ENCODE measurements at regions not wholly inside any gene's neighbourhood (a gene's known extent, or its start where the extent isn't known, plus 50 kb on each side); places are given as distances from the start of the nearest gene placed in this dataset.

DNA sequence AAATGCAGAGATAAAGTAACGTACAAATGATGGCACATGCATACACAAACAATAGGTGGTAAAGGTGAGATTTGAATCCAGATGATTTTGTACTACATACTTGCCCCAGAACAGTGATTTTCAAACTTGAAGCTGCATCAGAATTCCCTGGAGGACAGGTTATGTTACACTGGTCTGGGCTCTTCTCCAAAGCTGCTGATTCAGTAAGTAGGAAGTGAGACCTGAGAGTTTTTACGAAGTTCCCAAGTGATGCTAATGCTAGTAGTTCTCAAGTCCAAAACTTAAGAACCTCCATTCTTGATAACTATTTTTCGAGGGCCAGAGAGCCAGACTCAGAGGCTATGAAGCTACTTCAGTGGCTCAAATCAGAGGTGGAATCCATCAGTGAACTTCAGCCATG lies 159.0 kb upstream of the POM121L12 start:
- Histone ChIP-seq H3K4me3 (ENCODE audit: low read length) (no peak overlapping the region), H3K4me1 (ENCODE audit: control insufficient read depth, low read length) (no peaks in the 10 kb centered on the region), H3K4me2 (ENCODE audit: low read length) (no peak overlapping the region), H3K79me2 (ENCODE audit: control insufficient read depth, low read length) (no peaks in the 10 kb centered on the region), H3K36me3 (ENCODE audit: control insufficient read depth, low read length) (no peaks in the 10 kb centered on the region), H3K27me3 (ENCODE audit: control insufficient read depth, low read length) (no peaks in the 10 kb centered on the region), H3K9me3 (ENCODE audit: control insufficient read depth, insufficient read depth, low read length) (0 out of 2 replicates have a peak, but pooled peaks cover 3% of the 10 kb centered on the region), H3F3A (ENCODE audit: control insufficient read depth, insufficient read depth) (no peaks in the 10 kb centered on the region), H3K9me2 (replicated peaks; ENCODE audit: control insufficient read depth, low read length) (no peaks in the 10 kb centered on the region), H3K27ac (ENCODE audit: low read depth, low read length) (no peak overlapping the region), H4K20me1 (ENCODE audit: control insufficient read depth, insufficient read depth, low read depth, low read length) (no peaks in the 10 kb centered on the region)
- no peak for TF ChIP-seq CTCF (IDR thresholded peaks at IDR 0.05; ENCODE audit: low read depth, low read length, poor library complexity, severe bottlenecking)

DNA sequence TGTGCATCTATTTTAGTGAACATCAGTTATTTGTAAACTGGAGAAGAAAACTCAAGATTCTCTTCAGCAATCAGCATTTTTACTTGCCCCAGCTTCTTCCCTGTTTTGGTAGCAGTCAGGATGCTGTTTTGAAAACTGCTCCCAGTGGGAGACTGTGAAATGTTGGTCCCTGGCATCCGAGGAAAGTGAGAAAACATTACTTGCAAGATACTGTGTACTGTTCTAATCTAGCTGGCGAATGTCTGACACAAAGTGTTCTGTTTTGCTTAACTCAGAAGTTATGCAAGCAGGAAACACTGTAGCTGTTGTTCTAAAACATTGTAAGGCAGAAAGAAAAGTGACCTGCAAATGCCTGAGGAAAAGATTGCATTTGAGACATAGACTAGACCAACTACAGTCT lies 171.8 kb upstream of the POM121L12 start:
- Histone ChIP-seq H3K4me2 (ENCODE audit: low read length) (no peak overlapping the region), H4K20me1 (ENCODE audit: control insufficient read depth, insufficient read depth, low read depth, low read length) (no peaks in the 10 kb centered on the region), H3F3A (ENCODE audit: control insufficient read depth, insufficient read depth) (no peaks in the 10 kb centered on the region), H3K36me3 (ENCODE audit: control insufficient read depth, low read length) (no peaks in the 10 kb centered on the region), H3K79me2 (ENCODE audit: control insufficient read depth, low read length) (no peaks in the 10 kb centered on the region), H3K4me1 (ENCODE audit: control insufficient read depth, low read length) (no peaks in the 10 kb centered on the region), H3K9me2 (replicated peaks; ENCODE audit: control insufficient read depth, low read length) (no peaks in the 10 kb centered on the region), H3K9me3 (ENCODE audit: control insufficient read depth, insufficient read depth, low read length) (peaks cover 18% of the 10 kb centered on the region; the same call in 1 of the 2 replicates), H3K27me3 (ENCODE audit: control insufficient read depth, low read length) (no peaks in the 10 kb centered on the region), H3K4me3 (ENCODE audit: low read length) (no peak overlapping the region), H3K27ac (ENCODE audit: low read depth, low read length) (no peak overlapping the region)
- no peak for TF ChIP-seq CTCF (IDR thresholded peaks at IDR 0.05; ENCODE audit: low read depth, low read length, poor library complexity, severe bottlenecking)
- no peak for TF ChIP-seq EZH2phosphoT487 (IDR thresholded peaks at IDR 0.05; ENCODE audit: borderline replicate concordance, low read length)

DNA sequence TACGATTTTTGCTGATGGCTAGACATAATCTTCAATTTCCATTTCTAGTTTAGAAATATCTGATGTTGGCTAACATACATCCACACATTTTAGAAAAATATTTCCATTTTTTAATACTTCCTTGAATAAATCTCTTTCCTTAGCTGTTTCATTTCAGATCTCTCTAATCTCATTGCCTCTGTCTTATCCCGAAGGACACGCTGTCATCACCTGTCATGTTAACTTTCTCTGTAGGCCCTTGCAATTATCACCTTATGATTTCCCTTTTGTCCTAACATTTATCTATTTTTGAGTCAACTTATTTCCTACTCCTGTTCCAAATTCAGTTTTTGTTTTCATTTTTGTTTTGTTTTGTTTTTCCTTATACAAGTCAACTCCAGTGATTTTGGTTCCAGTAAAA lies 173.1 kb upstream of the POM121L12 start:
- no peaks in the 10 kb centered on the region for H3K36me3 ChIP-seq (ENCODE audit: control insufficient read depth, low read length)
- no peak overlapping the region for H3K27ac ChIP-seq (ENCODE audit: low read depth, low read length)
- H3F3A ChIP-seq (ENCODE audit: control insufficient read depth, insufficient read depth) = no peaks in the 10 kb centered on the region
- TF ChIP-seq CTCF (IDR thresholded peaks at IDR 0.05; ENCODE audit: low read depth, low read length, poor library complexity, severe bottlenecking) = no peak
- no peak for TF ChIP-seq EZH2phosphoT487 (IDR thresholded peaks at IDR 0.05; ENCODE audit: borderline replicate concordance, low read length)
- no peaks in the 10 kb centered on the region for H3K79me2 ChIP-seq (ENCODE audit: control insufficient read depth, low read length)
- no peak overlapping the region for H3K4me2 ChIP-seq (ENCODE audit: low read length)
- H3K27me3 ChIP-seq (ENCODE audit: control insufficient read depth, low read length) = no peaks in the 10 kb centered on the region
- H3K9me2 ChIP-seq (replicated peaks; ENCODE audit: control insufficient read depth, low read length) = no peaks in the 10 kb centered on the region
- no peaks in the 10 kb centered on the region for H3K4me1 ChIP-seq (ENCODE audit: control insufficient read depth, low read length)
- no peaks in the 10 kb centered on the region for H4K20me1 ChIP-seq (ENCODE audit: control insufficient read depth, insufficient read depth, low read depth, low read length)
- no peak overlapping the region for H3K4me3 ChIP-seq (ENCODE audit: low read length)
- peaks cover 18% of the 10 kb centered on the region; the same call in 1 of the 2 replicates for H3K9me3 ChIP-seq (ENCODE audit: control insufficient read depth, insufficient read depth, low read length)

GRCh38 chr7:52857367-52857766 lies 178.1 kb upstream of the POM121L12 start:
- no peak for TF ChIP-seq EZH2phosphoT487 (IDR thresholded peaks at IDR 0.05; ENCODE audit: borderline replicate concordance, low read length)
- no peak for TF ChIP-seq CTCF (IDR thresholded peaks at IDR 0.05; ENCODE audit: low read depth, low read length, poor library complexity, severe bottlenecking)
- no peak overlapping the region for H3K27ac ChIP-seq (ENCODE audit: low read depth, low read length)
- no peaks in the 10 kb centered on the region for H3K79me2 ChIP-seq (ENCODE audit: control insufficient read depth, low read length)

More at GRCh38 chr7:52857367-52857766, 178.1 kb upstream of the POM121L12 start:
- Histone ChIP-seq H3K4me1 (ENCODE audit: control insufficient read depth, low read length) (no peaks in the 10 kb centered on the region), H3K36me3 (ENCODE audit: control insufficient read depth, low read length) (no peaks in the 10 kb centered on the region), H3K9me2 (replicated peaks; ENCODE audit: control insufficient read depth, low read length) (no peaks in the 10 kb centered on the region), H4K20me1 (ENCODE audit: control insufficient read depth, insufficient read depth, low read depth, low read length) (no peaks in the 10 kb centered on the region), H3K9me3 (ENCODE audit: control insufficient read depth, insufficient read depth, low read length) (0 out of 2 replicates have a peak, but pooled peaks cover under 1% of the 10 kb centered on the region), H3F3A (ENCODE audit: control insufficient read depth, insufficient read depth) (no peaks in the 10 kb centered on the region), H3K4me2 (ENCODE audit: low read length) (no peak overlapping the region), H3K4me3 (ENCODE audit: low read length) (no peak overlapping the region), H3K27me3 (ENCODE audit: control insufficient read depth, low read length) (no peaks in the 10 kb centered on the region)

Measured in DOHH2 (cell line).